ENCODE measurements at regions not wholly inside any gene's neighbourhood (a gene's known extent, or its start where the extent isn't known, plus 50 kb on each side); places are given as distances from the start of the nearest gene placed in this dataset.

GRCh38 chr3:101150504-101150903, 157.3 kb upstream of the ABI3BP start:
- dilution Hi-C loops (cut with HindIII; ENCODE audit: low sequenced_read_pairs, unreplicated experiment): no loop called here
- no peak overlapping the region for H2BK15ac ChIP-seq (ENCODE audit: low read depth, low read length)

More at GRCh38 chr3:101150504-101150903, 157.3 kb upstream of the ABI3BP start:
- ATAC-seq (ENCODE audit: low read depth): no peak
- Histone ChIP-seq H3K14ac (replicated peaks; ENCODE audit: low read depth, low read length) (no peak overlapping the region), H3K9me1 (ENCODE audit: insufficient read depth, low read length) (no peaks in the 10 kb centered on the region), H3K4me3 (ENCODE audit: insufficient read depth, low read depth, low read length) (no peak overlapping the region), H2BK20ac (ENCODE audit: low read depth, low read length) (no peak overlapping the region), H2AK9ac (replicated peaks; ENCODE audit: low read depth, low read length, poor library complexity) (no peak overlapping the region), H2BK120ac (ENCODE audit: low read depth, low read length) (no peak overlapping the region), H3K79me1 (ENCODE audit: low read depth in 1 of 2, low read length in 2 of 2) (no peaks in the 10 kb centered on the region), H2AFZ (replicated peaks; ENCODE audit: low read length, poor library complexity) (no peak overlapping the region), H3K23ac (ENCODE audit: low read depth, low read length) (no peak overlapping the region), H4K5ac (ENCODE audit: low read depth, low read length) (no peak overlapping the region), H3K4ac (ENCODE audit: low read depth, low read length) (no peak overlapping the region), H3K27ac (ENCODE audit: insufficient read depth, low read length) (no peak overlapping the region), H4K8ac (ENCODE audit: low read depth in 2 of 2, low read length in 2 of 2) (no peak overlapping the region), H3K9ac (ENCODE audit: low read depth, low read length) (no peak overlapping the region), H3K9me3 (ENCODE audit: control insufficient read depth, insufficient read depth, low read length) (no peaks in the 10 kb centered on the region), H3K4me2 (ENCODE audit: low read depth, low read length) (no peak overlapping the region), H3K36me3 (ENCODE audit: control insufficient read depth, insufficient read depth, low read length) (no peaks in the 10 kb centered on the region), H3K27me3 (ENCODE audit: control insufficient read depth, insufficient read depth, low read length) (no peaks in the 10 kb centered on the region), H3K18ac (ENCODE audit: low read depth, low read length) (no peak overlapping the region), H3K56ac (ENCODE audit: extremely low read depth, insufficient read depth, low read length) (no peak overlapping the region), H2BK5ac (ENCODE audit: low read depth, low read length, poor library complexity, severe bottlenecking) (no peak overlapping the region), H3K4me1 (ENCODE audit: control insufficient read depth, insufficient read depth, low read length) (no peaks in the 10 kb centered on the region), H2AK5ac (ENCODE audit: low read depth, low read length) (no peak overlapping the region), H4K20me1 (ENCODE audit: insufficient read depth, low read length) (no peaks in the 10 kb centered on the region), H4K91ac (ENCODE audit: insufficient read depth, low read depth, low read length) (no peak overlapping the region)
- no peak for DNase-seq
- intact Hi-C loops (cut with micrococcal nuclease) (no loop called here), in situ Hi-C loops (cut with MboI; ENCODE audit: low sequenced_read_pairs) (no loop called here)
- no CpG with 5 or more reads among the region's 2 CpGs for WGBS, 2 experiments (ENCODE audit: extremely low coverage in 2 of 2, insufficient read length in 1 of 2)
- BruUV-seq (replicated peaks): no TSS peak
- no peak for TF ChIP-seq MXI1 (IDR thresholded peaks at IDR 0.05; ENCODE audit: borderline replicate concordance, low read depth, low read length)
- TF ChIP-seq RCOR1 (IDR thresholded peaks at IDR 0.05; ENCODE audit: insufficient replicate concordance, low read length): no peak
- TF ChIP-seq, protein P1, sequence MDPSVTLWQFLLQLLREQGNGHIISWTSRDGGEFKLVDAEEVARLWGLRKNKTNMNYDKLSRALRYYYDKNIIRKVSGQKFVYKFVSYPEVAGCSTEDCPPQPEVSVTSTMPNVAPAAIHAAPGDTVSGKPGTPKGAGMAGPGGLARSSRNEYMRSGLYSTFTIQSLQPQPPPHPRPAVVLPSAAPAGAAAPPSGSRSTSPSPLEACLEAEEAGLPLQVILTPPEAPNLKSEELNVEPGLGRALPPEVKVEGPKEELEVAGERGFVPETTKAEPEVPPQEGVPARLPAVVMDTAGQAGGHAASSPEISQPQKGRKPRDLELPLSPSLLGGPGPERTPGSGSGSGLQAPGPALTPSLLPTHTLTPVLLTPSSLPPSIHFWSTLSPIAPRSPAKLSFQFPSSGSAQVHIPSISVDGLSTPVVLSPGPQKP (IDR thresholded peaks at IDR 0.05; ENCODE audit: borderline replicate concordance, low read depth, low read length): no peak
- TF ChIP-seq RAD21 (IDR thresholded peaks at IDR 0.05; ENCODE audit: low read length): no peak
- TF ChIP-seq MAFK (IDR thresholded peaks at IDR 0.05; ENCODE audit: low read depth, low read length): no peak
- TF ChIP-seq, protein P2, sequence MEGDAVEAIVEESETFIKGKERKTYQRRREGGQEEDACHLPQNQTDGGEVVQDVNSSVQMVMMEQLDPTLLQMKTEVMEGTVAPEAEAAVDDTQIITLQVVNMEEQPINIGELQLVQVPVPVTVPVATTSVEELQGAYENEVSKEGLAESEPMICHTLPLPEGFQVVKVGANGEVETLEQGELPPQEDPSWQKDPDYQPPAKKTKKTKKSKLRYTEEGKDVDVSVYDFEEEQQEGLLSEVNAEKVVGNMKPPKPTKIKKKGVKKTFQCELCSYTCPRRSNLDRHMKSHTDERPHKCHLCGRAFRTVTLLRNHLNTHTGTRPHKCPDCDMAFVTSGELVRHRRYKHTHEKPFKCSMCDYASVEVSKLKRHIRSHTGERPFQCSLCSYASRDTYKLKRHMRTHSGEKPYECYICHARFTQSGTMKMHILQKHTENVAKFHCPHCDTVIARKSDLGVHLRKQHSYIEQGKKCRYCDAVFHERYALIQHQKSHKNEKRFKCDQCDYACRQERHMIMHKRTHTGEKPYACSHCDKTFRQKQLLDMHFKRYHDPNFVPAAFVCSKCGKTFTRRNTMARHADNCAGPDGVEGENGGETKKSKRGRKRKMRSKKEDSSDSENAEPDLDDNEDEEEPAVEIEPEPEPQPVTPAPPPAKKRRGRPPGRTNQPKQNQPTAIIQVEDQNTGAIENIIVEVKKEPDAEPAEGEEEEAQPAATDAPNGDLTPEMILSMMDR (conservative IDR thresholded peaks at IDR 0.05; ENCODE audit: low read depth, low read length): no peak
- TF ChIP-seq FOS (IDR thresholded peaks at IDR 0.05; ENCODE audit: low read depth, low read length): no peak
- TF ChIP-seq POLR2A (IDR thresholded peaks at IDR 0.05; ENCODE audit: low read depth, low read length): no peak
- TF ChIP-seq BHLHE40 (IDR thresholded peaks at IDR 0.05; ENCODE audit: low read depth, low read length): no peak
- no peak for TF ChIP-seq RFX5 (IDR thresholded peaks at IDR 0.05; ENCODE audit: low read depth, low read length)
- no peak for TF ChIP-seq CEBPB (IDR thresholded peaks at IDR 0.05; ENCODE audit: low read depth, low read length)
- no peak for TF ChIP-seq SMC3 (IDR thresholded peaks at IDR 0.05; ENCODE audit: low read depth, low read length)
- TF ChIP-seq MAZ (IDR thresholded peaks at IDR 0.05; ENCODE audit: borderline replicate concordance, low read depth, low read length): no peak
- no peak for TF ChIP-seq CHD1 (IDR thresholded peaks at IDR 0.05; ENCODE audit: low read depth, low read length)
- ChIA-PET CTCF (no interaction called here), POLR2A (ENCODE audit: unreplicated experiment) (no interaction called here)

Measured in IMR-90 (cell line).